ENCODE measurements at regions not wholly inside any gene's neighbourhood (a gene's known extent, or its start where the extent isn't known, plus 50 kb on each side); places are given as distances from the start of the nearest gene placed in this dataset.
A peak's percentile ranks its signal among the peaks of the same experiment; 100 is the strongest.

GRCh38 chr15:37165395-37165794 lies 65.0 kb upstream of the MEIS2 start:
- DNase-seq = no peak
- ATAC-seq = peak; percentile 98
- intact Hi-C loops (cut with micrococcal nuclease) = no loop called here

DNA sequence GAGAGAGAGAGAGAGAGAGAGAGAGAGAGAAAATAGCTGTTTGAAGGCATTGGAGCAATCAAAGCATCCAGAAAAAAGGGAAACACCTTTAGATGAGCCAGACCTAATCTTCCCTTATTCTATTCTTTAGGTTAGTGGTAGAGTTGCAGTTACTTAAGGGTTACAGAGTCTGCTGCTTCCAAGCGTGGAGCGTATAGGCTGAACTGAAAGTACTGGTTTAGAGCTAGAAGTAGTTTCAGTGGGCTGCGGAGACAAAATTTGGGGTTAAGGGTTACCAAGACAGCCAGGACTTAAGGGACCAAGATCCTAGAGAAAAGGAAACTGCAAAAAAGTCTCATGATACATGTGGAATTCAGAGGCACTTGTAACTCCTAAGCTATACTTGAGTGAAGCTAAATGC lies 66.1 kb upstream of the MEIS2 start:
- peak; percentile 50 for ATAC-seq
- intact Hi-C loops (cut with micrococcal nuclease) = no loop called here
- no peak for DNase-seq

- DNase-seq = no peak
- no peak for ATAC-seq
- intact Hi-C loops (cut with micrococcal nuclease) = no loop called here
Observed at GRCh38 chr15:37181339-37181738, 81.0 kb upstream of the MEIS2 start.

- intact Hi-C loops (cut with micrococcal nuclease) = no loop called here
- no peak for ATAC-seq
- no peak for DNase-seq
Observed at GRCh38 chr15:37199545-37199944, 99.2 kb upstream of the MEIS2 start.

DNA sequence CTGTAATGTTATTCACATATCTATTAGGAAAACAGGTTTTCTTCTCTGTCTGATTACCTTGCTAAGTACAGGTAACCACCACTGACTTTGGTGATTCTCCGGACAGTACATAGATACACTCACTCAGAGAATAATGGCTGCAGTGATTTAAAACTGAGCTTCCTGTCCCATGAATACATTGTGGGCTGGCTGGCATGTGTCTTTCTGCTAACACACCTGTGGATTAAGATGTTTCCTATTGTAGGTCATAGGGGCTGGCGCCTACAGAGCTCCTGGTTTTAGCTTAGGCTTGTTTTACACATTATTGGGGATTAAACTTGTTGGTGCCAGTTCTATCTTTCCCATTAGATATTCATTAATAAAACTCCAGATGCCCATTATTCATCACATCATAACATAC lies 102.7 kb upstream of the MEIS2 start:
- ATAC-seq (no peak), DNase-seq (no peak)
- intact Hi-C loops (cut with micrococcal nuclease) = no loop called here

- intact Hi-C loops (cut with micrococcal nuclease) = no loop called here
- DNase-seq (no peak), ATAC-seq (no peak)
Observed at GRCh38 chr15:37204692-37205091, 104.3 kb upstream of the MEIS2 start.

GRCh38 chr15:37206690-37207089 lies 106.3 kb upstream of the MEIS2 start:
- DNase-seq (no peak), ATAC-seq (no peak)
- intact Hi-C loops (cut with micrococcal nuclease) = no loop called here

DNA sequence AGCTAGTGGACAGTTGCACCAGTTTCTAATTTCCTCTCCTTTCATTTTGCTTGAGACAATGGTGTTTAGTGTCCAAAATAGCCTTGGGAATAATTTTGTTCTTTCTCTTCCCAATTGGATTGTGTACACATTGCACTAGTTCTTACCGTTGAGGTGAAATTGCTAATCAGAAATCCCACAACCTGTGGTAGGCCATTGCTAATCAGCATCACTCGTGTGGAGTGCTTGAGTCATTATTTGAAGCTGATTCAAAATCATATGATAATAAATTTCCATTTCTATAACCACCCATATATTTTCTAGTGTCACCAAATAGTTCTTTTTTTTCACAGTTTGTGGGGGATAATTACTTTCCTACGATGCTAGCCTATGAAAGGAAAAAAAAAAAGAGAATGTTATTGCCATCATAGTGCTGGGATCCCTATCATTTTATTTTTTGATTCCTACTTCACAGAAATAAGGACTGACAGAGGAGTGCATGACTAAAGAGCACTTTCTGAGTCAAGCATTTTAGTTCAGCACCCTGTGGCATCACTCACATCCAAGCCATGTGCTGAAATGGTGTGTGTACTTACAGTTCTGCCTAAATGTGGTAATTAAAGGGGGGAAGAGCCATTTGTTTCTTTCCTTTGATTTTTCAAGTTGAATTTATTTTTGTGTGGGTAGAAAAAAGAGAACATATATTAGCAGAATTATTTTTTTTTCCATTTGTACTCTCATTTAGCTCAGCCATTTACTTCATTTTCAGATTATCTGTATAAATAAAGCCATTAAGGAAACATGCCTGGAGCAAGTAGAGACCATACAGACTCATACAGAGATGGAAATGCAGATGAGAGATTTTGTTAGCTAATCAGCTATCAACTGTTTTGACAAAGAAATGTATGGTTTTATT lies 108.0 kb upstream of the MEIS2 start:
- intact Hi-C loops (cut with micrococcal nuclease) = no loop called here
- DNase-seq (no peak), ATAC-seq (no peak)

DNA sequence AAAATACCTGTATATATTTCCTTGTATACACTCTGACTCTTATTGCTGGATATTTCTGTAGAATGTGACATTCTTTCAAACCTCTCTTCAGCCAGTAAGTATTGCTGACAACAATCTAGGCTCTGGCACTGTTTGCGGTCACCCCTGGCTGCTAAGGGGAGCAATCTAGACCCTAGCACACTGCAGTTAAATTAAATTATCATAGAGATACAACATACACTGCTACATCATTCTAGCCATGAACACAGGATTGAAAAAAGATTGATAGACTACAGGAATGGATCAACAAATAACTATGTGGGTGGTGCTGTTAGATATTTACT lies 108.7 kb upstream of the MEIS2 start:
- no peak for ATAC-seq
- DNase-seq = no peak
- intact Hi-C loops (cut with micrococcal nuclease) = no loop called here

DNA sequence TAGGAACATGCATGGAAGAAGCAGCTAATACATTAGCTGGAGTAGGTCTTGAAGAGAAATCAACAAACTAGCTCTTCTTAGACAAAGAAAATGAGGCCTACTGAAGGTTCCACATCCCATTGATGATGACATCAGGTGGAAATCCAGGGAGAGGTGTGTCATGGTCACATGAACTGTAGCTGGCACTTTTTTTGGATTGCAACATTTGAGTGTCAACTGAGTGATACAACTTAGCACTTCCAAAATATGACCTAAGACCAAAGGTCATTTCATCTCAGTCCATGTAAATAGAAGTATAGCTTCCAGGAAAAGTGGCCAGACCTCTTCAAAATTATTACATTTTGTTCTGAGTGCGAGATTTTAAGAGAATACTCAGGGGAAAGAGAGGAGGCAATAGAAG lies 117.2 kb upstream of the MEIS2 start:
- no peak for DNase-seq
- intact Hi-C loops (cut with micrococcal nuclease) = no loop called here
- no peak for ATAC-seq

GRCh38 chr15:37218351-37218916 lies 118.1 kb upstream of the MEIS2 start:
- intact Hi-C loops (cut with micrococcal nuclease) = no loop called here
- no peak for DNase-seq
- no peak for ATAC-seq

GRCh38 chr15:37219211-37219701 lies 118.9 kb upstream of the MEIS2 start:
- ATAC-seq (no peak), DNase-seq (no peak)
- intact Hi-C loops (cut with micrococcal nuclease) = no loop called here

GRCh38 chr15:37220949-37221670 lies 120.8 kb upstream of the MEIS2 start:
- intact Hi-C loops (cut with micrococcal nuclease) = no loop called here
- ATAC-seq = no peak
- DNase-seq = no peak

GRCh38 chr15:37221671-37222145 lies 121.4 kb upstream of the MEIS2 start:
- intact Hi-C loops (cut with micrococcal nuclease) = no loop called here

DNA sequence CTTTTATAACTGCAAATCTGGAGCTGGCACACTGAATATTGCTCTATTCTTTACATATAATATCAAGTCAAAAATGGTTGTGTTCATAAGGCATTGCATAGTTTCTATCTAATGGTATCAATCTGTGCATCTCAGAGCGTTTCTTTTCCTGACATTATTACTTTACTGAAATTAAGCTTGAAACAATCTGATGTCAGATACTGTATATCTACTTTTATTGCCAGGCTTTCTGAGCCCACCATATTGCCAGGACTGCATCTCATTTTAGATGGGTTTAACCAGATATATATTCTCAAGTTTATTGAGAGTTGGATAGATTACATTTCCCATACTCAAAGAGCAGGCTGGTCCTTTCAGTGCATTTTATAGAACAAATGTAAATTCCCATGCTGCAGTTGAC lies 122.7 kb upstream of the MEIS2 start:
- no peak for ATAC-seq

More at GRCh38 chr15:37221671-37222145, 121.4 kb upstream of the MEIS2 start:
- DNase-seq (no peak), ATAC-seq (no peak)

DNA sequence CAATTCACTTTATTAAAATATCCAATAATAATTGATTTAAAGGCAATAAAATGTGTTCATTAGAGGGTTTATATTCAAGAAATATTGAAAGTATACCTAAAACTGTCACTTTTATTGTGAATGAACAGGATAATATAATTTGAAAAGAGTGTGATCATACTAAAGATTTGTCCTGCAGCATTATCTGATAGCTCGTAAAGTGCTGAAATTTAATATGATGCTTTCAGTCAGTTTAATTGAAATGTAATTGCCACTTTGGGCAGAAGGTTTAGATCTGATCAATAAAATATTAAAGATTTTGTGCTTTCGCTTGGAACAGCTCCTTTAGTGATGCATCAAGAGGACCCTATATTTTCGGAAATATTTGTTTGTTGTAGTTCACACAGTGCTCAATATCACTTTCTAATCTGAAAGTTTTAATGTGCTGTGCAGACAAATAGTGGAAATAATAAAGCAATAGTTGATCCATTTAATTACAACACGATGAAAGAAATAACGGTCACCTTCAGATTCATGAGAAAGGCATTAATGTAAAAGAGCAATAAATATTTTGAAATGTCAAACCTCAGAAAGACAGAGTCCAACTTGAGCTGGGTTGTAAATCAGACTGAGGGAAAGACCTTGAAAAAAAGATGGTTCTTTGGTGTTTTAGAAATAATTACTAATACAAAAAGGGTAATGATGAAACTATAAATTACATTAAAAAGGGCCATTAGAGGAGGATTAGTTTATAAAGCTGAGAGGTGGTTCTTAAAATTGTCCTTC lies 129.7 kb upstream of the MEIS2 start:
- DNase-seq = no peak
- intact Hi-C loops (cut with micrococcal nuclease) = no loop called here
- no peak for ATAC-seq

More for the DNA sequence above, 122.7 kb upstream of the MEIS2 start:
- no peak for DNase-seq
- intact Hi-C loops (cut with micrococcal nuclease) = no loop called here

DNA sequence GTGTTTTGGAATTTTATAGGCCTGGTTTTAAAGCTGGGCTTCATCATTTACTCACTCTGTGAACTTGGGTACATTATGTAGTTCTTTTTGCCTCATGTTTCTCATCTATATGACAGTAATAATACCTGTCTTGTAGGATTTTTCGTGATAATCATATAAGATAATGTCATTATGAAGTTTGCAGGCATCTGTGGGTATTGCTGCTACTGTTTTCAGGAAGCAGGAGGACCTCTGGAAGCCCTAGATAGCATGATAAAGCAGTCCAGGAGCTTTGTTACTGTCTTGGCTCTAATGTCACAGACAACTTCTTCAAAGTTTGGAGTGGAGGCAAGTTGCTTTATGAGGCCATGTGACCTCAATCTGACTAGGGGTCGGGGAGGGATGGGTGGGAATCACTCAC lies 145.0 kb upstream of the MEIS2 start:
- DNase-seq (no peak), ATAC-seq (no peak)
- intact Hi-C loops (cut with micrococcal nuclease) = no loop called here

- intact Hi-C loops (cut with micrococcal nuclease) = no loop called here
- ATAC-seq (no peak), DNase-seq (no peak)
Observed at GRCh38 chr15:37246065-37246464, 145.7 kb upstream of the MEIS2 start.

- ATAC-seq (no peak), DNase-seq (no peak)
- intact Hi-C loops (cut with micrococcal nuclease) = no loop called here
Observed at GRCh38 chr15:37246856-37247255, 146.5 kb upstream of the MEIS2 start.

GRCh38 chr15:37249249-37249648 lies 148.9 kb upstream of the MEIS2 start:
- ATAC-seq = no peak
- intact Hi-C loops (cut with micrococcal nuclease) = no loop called here

More at GRCh38 chr15:37249249-37249648, 148.9 kb upstream of the MEIS2 start:
- no peak for DNase-seq
